HEK293T (cell line): ENCODE measurements at regions not wholly inside any gene's neighbourhood (a gene's known extent, or its start where the extent isn't known, plus 50 kb on each side); places are given as distances from the start of the nearest gene placed in this dataset.

Experiments
- CTCF ChIA-PET: fragments of 350-600 bp; formaldehyde crosslinking; extraction: SDS; loops from one replicate; lab custom pipeline; 2021; ENCODE audit warnings: antibody characterized with exemption, inconsistent platforms; lab: Yijun Ruan, JAX
- POLR2A ChIA-PET: fragments of 350-600 bp; formaldehyde crosslinking; extraction: SDS; loops from one replicate; lab custom pipeline; 2020; ENCODE audit warnings: antibody characterized with exemption, inconsistent platforms; lab: Yijun Ruan, JAX
- DNase-seq: peaks from one replicate; pipeline ENCODE4 v3.0.0; 2012; ENCODE audit warnings: mixed read lengths; ENCODE audit errors: extremely low spot score
- ARNT ChIP-seq: fragments of 450-650 bp; IDR thresholded peaks from 2 replicates; pipeline ENCODE4 v1.6.1; 2017; ENCODE audit warnings: mild to moderate bottlenecking
- BHLHE40 ChIP-seq: fragments of 450-650 bp; IDR thresholded peaks from 2 replicates; pipeline ENCODE4 v1.6.1; 2016; ENCODE audit warnings: mild to moderate bottlenecking, moderate library complexity, borderline replicate concordance
- CTBP1 ChIP-seq: fragments of 450-650 bp; IDR thresholded peaks from 2 replicates; pipeline ENCODE4 v1.6.1; 2016; ENCODE audit warnings: borderline replicate concordance
- ELF4 ChIP-seq: fragments of 450-650 bp; IDR thresholded peaks from 2 replicates; pipeline ENCODE4 v1.6.1; 2017; ENCODE audit warnings: antibody characterized with exemption
- FOXA1 ChIP-seq: fragments of 450-650 bp; IDR thresholded peaks from 2 replicates; pipeline ENCODE4 v1.6.1; 2016; ENCODE audit warnings: mild to moderate bottlenecking
- FOXK2 ChIP-seq: fragments of 450-650 bp; IDR thresholded peaks from 2 replicates; pipeline ENCODE4 v1.6.1; 2016; ENCODE audit warnings: mild to moderate bottlenecking
- FOXM1 ChIP-seq: fragments of 450-650 bp; IDR thresholded peaks from 2 replicates; pipeline ENCODE4 v1.6.1; 2017; ENCODE audit warnings: mild to moderate bottlenecking, borderline replicate concordance
- HDGF ChIP-seq: fragments of 450-650 bp; IDR thresholded peaks from 2 replicates; pipeline ENCODE4 v1.6.1; 2017; ENCODE audit warnings: antibody characterized with exemption, borderline replicate concordance
- L3MBTL2 ChIP-seq: fragments of 450-650 bp; conservative IDR thresholded peaks from 2 replicates; pipeline ENCODE4 v1.6.1; 2016; ENCODE audit warnings: mild to moderate bottlenecking
- LEF1 ChIP-seq: fragments of 450-650 bp; IDR thresholded peaks from 2 replicates; pipeline ENCODE4 v1.6.1; 2017; ENCODE audit warnings: mild to moderate bottlenecking, borderline replicate concordance
- NFRKB ChIP-seq: fragments of 450-650 bp; IDR thresholded peaks from 2 replicates; pipeline ENCODE4 v1.6.1; 2016; ENCODE audit warnings: mild to moderate bottlenecking, moderate library complexity
- SP1 ChIP-seq: fragments of 450-650 bp; IDR thresholded peaks from 2 replicates; pipeline ENCODE4 v1.6.1; 2017
- SUZ12 ChIP-seq: fragments of 450-650 bp; IDR thresholded peaks from 2 replicates; pipeline ENCODE4 v1.6.1; 2016; ENCODE audit warnings: mild to moderate bottlenecking
- TARDBP ChIP-seq: fragments of 450-650 bp; IDR thresholded peaks from 2 replicates; pipeline ENCODE4 v1.6.1; 2016
- ZNF384 ChIP-seq: fragments of 450-650 bp; IDR thresholded peaks from 2 replicates; pipeline ENCODE4 v1.6.1; 2016
- TF ChIP-seq, protein P1 (sequence below): fragments of 450-650 bp; IDR thresholded peaks from 2 replicates; pipeline ENCODE4 v1.6.1; 2016

DNA sequence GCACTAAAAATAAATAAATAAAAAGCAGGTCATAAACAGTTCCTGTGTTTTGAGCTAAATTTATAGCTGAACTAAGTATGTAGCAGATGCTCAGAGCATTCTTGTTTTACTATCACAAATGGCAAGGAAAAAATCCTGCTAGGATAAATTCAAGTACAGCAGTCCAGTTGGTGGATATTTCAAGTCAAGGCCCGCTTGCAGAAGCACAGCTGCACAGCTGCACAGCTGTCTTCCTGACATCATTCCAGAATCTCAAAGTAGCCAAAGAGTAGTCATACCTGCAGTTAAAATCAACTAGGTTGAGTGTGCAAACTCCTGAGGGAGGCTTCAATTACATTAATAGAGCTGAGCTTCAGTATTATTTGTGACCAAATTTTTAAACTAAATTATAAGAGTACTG is 297.7 kb upstream of the MANEA start:
- no peak for DNase-seq
- CTCF ChIA-PET = interaction anchor here (1.2 kb wide), 1 partner anchor 77 kb away, joined by 4 read pairs; no protein-coding TSS in a partner anchor
- TF ChIP-seq NFRKB (no peak), CTBP1 (no peak), LEF1 (no peak), SP1 (no peak), ZNF384 (no peak), L3MBTL2 (no peak), ARNT (no peak), BHLHE40 (no peak), HDGF (no peak), SUZ12 (no peak), TARDBP (no peak)
- TF ChIP-seq, protein P1, sequence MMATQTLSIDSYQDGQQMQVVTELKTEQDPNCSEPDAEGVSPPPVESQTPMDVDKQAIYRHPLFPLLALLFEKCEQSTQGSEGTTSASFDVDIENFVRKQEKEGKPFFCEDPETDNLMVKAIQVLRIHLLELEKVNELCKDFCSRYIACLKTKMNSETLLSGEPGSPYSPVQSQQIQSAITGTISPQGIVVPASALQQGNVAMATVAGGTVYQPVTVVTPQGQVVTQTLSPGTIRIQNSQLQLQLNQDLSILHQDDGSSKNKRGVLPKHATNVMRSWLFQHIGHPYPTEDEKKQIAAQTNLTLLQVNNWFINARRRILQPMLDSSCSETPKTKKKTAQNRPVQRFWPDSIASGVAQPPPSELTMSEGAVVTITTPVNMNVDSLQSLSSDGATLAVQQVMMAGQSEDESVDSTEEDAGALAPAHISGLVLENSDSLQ = no peak
- POLR2A ChIA-PET = no interaction called here

GRCh38 chr6:95280686-95281273 is 296.6 kb upstream of the MANEA start:
- DNase-seq = peak; percentile 8
- TF ChIP-seq SUZ12 (no peak), ELF4 (no peak), NFRKB (no peak), ZNF384 (no peak), CTBP1 (no peak), TARDBP (no peak), FOXM1 (no peak), L3MBTL2 (no peak), ARNT (no peak), LEF1 (no peak)
- POLR2A ChIA-PET = no interaction called here
- CTCF ChIA-PET = interaction anchor here (0.6 to 0.7 kb wide), 2 partner anchors 27 to 90 kb away, joined by 3 read pairs; no protein-coding TSS in a partner anchor

DNA sequence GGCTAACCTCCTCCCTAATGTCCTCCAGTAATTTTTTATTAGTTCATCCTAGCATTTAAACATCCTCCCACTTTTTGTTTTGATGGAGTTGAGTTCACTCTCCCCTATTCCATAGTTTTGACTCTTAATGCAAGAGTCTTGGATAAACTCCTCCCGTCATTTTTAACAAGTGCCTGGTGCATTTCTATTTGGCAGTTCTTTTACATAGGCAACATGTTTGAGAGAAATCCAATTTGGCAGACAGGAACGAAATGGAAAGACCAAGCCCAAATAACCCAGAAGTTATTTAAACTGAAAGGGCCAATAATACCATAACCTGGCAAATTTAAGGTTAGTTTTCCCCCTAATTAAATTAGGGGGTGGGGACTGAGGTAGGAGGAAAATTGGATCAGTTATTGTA is 291.5 kb upstream of the MANEA start:
- DNase-seq = no peak
- POLR2A ChIA-PET = no interaction called here
- TF ChIP-seq, protein P1 = no peak
- TF ChIP-seq ARNT = no peak
- CTCF ChIA-PET = no interaction called here

DNA sequence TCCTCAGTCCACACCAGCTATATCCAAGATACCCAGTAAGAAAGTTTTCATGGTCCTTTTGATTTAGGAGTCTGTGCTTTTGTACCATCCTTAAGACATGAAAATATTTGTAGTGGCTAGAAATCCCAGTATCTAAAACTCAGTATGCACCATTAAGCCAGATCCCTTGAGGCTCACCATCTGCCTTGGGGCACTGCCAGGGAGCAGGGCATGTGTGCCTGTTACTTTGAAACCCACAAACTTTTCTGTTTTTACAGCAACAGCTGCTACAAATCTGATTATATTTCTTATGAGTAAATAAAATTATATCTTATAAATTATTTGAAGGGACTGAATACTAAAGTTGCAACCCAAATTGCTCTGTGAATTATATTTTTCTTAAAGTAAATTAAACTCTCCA is 290.5 kb upstream of the MANEA start:
- TF ChIP-seq HDGF = no peak
- TF ChIP-seq ZNF384 = no peak
- no peak for TF ChIP-seq FOXM1
- no peak for TF ChIP-seq SUZ12
- no peak for TF ChIP-seq ELF4
- no peak for TF ChIP-seq NFRKB
- TF ChIP-seq LEF1 = no peak
- CTCF ChIA-PET = no interaction called here
- no peak for DNase-seq
- POLR2A ChIA-PET = no interaction called here

DNA sequence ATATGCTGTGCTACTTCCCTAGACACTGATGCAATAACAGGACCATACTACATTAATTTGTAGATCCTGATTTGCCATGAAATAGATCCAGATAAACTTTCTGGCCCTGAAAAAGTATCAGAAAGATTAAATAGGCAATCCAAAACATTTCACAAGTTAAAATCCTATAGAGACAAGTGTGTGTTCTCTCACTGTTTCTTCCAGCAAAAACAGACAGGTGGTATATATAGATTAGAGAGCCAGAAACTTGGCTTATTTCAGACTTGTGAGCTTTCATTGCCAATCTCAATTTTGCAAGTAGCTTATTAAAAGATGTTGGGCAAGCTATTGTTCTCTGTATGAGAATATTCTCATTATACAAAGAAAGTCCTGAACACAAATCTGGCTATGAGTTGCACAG is 289.1 kb upstream of the MANEA start:
- DNase-seq = no peak
- CTCF ChIA-PET = no interaction called here
- TF ChIP-seq SUZ12 (no peak), HDGF (no peak)
- POLR2A ChIA-PET = no interaction called here

GRCh38 chr6:95292011-95292410 is 285.3 kb upstream of the MANEA start:
- no peak for TF ChIP-seq ZNF384
- no peak for TF ChIP-seq LEF1
- no peak for TF ChIP-seq BHLHE40
- TF ChIP-seq FOXA1 = no peak
- TF ChIP-seq FOXM1 = no peak
- no peak for TF ChIP-seq FOXK2
- TF ChIP-seq HDGF = no peak
- TF ChIP-seq SUZ12 = no peak
- no peak for TF ChIP-seq ARNT
- TF ChIP-seq ELF4 = no peak
- no peak for TF ChIP-seq CTBP1
- CTCF ChIA-PET = no interaction called here
- POLR2A ChIA-PET = no interaction called here
- no peak for DNase-seq

DNA sequence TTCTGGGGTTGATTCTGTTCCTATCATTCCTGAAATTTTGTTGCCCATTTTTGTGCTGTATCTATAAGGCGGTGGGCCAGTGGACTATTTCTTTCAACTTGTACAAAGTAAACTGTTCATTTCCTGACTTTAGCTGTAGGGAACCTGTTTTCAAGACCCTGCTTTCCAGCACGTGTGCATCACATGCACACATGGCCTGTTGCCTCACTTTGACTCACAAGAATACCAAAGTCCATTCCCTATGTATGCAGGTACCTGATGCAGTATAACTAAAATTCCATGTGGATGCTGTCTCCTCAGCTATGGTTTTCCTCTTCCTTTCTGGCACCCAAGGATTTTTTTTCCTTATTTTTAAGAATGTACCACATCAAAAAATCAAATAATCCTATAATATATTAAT is 284.1 kb upstream of the MANEA start:
- POLR2A ChIA-PET = no interaction called here
- CTCF ChIA-PET = no interaction called here
- no peak for DNase-seq
- TF ChIP-seq, protein P1 = no peak
- TF ChIP-seq SUZ12 = no peak

GRCh38 chr6:95294043-95294442 is 283.3 kb upstream of the MANEA start:
- DNase-seq = no peak
- TF ChIP-seq, protein P1 = no peak
- TF ChIP-seq LEF1 = no peak
- TF ChIP-seq NFRKB = no peak
- TF ChIP-seq TARDBP = no peak
- TF ChIP-seq FOXA1 = no peak
- TF ChIP-seq ARNT = no peak
- no peak for TF ChIP-seq SUZ12
- no peak for TF ChIP-seq FOXK2
- TF ChIP-seq HDGF = no peak
- TF ChIP-seq ZNF384 = no peak
- TF ChIP-seq CTBP1 = no peak
- no peak for TF ChIP-seq ELF4
- no peak for TF ChIP-seq SP1
- no peak for TF ChIP-seq FOXM1
- TF ChIP-seq BHLHE40 = no peak
- no peak for TF ChIP-seq L3MBTL2
- ChIA-PET CTCF (no interaction called here), POLR2A (no interaction called here)
